ENCODE measurements at regions not wholly inside any gene's neighbourhood (a gene's known extent, or its start where the extent isn't known, plus 50 kb on each side); places are given as distances from the start of the nearest gene placed in this dataset.

- DNase-seq (ENCODE audit: extremely low read depth in 1 of 4, low spot score in 3 of 4) (no peak), ATAC-seq (no peak), FAIRE-seq (no peak)
- Histone ChIP-seq H2AFZ (ENCODE audit: low read depth, low read length) (no peak overlapping the region), H3K9me3 (replicated peaks; ENCODE audit: control insufficient read depth, insufficient read depth, low read depth, low read length) (no peaks in the 10 kb centered on the region), H3K4me1 (replicated peaks in 1 of 2; ENCODE audit: control insufficient read depth in 2 of 2, insufficient read depth in 2 of 2, low read length in 2 of 2) (no peaks in the 10 kb centered on the region), H4K20me1 (replicated peaks; ENCODE audit: control insufficient read depth, insufficient read depth, low read length) (no peaks in the 10 kb centered on the region), H3K9me1 (ENCODE audit: control insufficient read depth, insufficient read depth, low read length) (no peaks in the 10 kb centered on the region), H3K27me3 (ENCODE audit: control insufficient read depth in 2 of 2, insufficient read depth in 2 of 2, low read length in 2 of 2) (no peaks in the 10 kb centered on the region), H3K4me3 (no peak overlapping the region), H3K9ac (ENCODE audit: insufficient read depth in 1 of 2, low read depth in 2 of 2, low read length in 2 of 2) (no peak overlapping the region), H3K36me3 (ENCODE audit: control insufficient read depth, insufficient read depth, low read length) (no peaks in the 10 kb centered on the region), H3K27ac (ENCODE audit: extremely low read depth, low read depth, low read length) (no peak overlapping the region), H3K79me2 (ENCODE audit: control insufficient read depth, insufficient read depth, low read length) (no peaks in the 10 kb centered on the region), H3K4me2 (ENCODE audit: insufficient read depth, low read length) (no peak overlapping the region)
- ChIA-PET CTCF (ENCODE audit: low intra/inter-chr PET ratio) (no interaction called here), POLR2A (no interaction called here)
- 13% methylated on average over 5 of the region's 5 CpGs for WGBS (ENCODE audit: insufficient coverage, low coverage, missing lambda C conversion rate)
- BruUV-seq (replicated peaks): no TSS peak
- in situ Hi-C loops (cut with MboI) (no loop called here), intact Hi-C loops (cut with micrococcal nuclease) (no loop called here)
- TF ChIP-seq PML (IDR thresholded peaks at IDR 0.05; ENCODE audit: low read length) (no peak), IRF2 (CRISPR knock-in tag; IDR thresholded peaks at IDR 0.05) (no peak), ZBTB2 (IDR thresholded peaks at IDR 0.05) (no peak), SIN3B (IDR thresholded peaks at IDR 0.05; ENCODE audit: low read depth) (no peak), ZNF3 (CRISPR knock-in tag; IDR thresholded peaks at IDR 0.05) (no peak)
These were observed 186.3 kb upstream of the PLEKHA5 start for GRCh38 chr12:18943200-18943599.

- Histone ChIP-seq H3K9ac (ENCODE audit: insufficient read depth in 1 of 2, low read depth in 2 of 2, low read length in 2 of 2) (no peak overlapping the region), H3K36me3 (ENCODE audit: control insufficient read depth, insufficient read depth, low read length) (no peaks in the 10 kb centered on the region), H3K4me2 (ENCODE audit: insufficient read depth, low read length) (no peak overlapping the region), H3K27me3 (ENCODE audit: control insufficient read depth in 2 of 2, insufficient read depth in 2 of 2, low read length in 2 of 2) (no peaks in the 10 kb centered on the region), H3K79me2 (ENCODE audit: control insufficient read depth, insufficient read depth, low read length) (no peaks in the 10 kb centered on the region), H3K4me3 (no peak overlapping the region), H3K9me1 (ENCODE audit: control insufficient read depth, insufficient read depth, low read length) (no peaks in the 10 kb centered on the region), H3K27ac (ENCODE audit: extremely low read depth, low read depth, low read length) (no peak overlapping the region), H2AFZ (ENCODE audit: low read depth, low read length) (no peak overlapping the region), H3K9me3 (replicated peaks; ENCODE audit: control insufficient read depth, insufficient read depth, low read depth, low read length) (no peaks in the 10 kb centered on the region), H3K4me1 (replicated peaks in 1 of 2; ENCODE audit: control insufficient read depth in 2 of 2, insufficient read depth in 2 of 2, low read length in 2 of 2) (no peaks in the 10 kb centered on the region), H4K20me1 (replicated peaks; ENCODE audit: control insufficient read depth, insufficient read depth, low read length) (no peaks in the 10 kb centered on the region)
- whole genome bisulfite sequencing (ENCODE audit: insufficient coverage, low coverage, missing lambda C conversion rate): 10% methylated on average over 5 of the region's 5 CpGs
- ATAC-seq (no peak), DNase-seq (ENCODE audit: extremely low read depth in 1 of 4, low spot score in 3 of 4) (peak in 1 of 4 experiments; percentile 4), FAIRE-seq (no peak)
- ChIA-PET POLR2A (no interaction called here), CTCF (ENCODE audit: low intra/inter-chr PET ratio) (no interaction called here)
- in situ Hi-C loops (cut with MboI): no loop called here
- intact Hi-C loops (cut with micrococcal nuclease): no loop called here
- TF ChIP-seq TEAD4 (IDR thresholded peaks at IDR 0.05; ENCODE audit: low read length): peak; percentile 45; the same call in 1 of the 2 replicates
- TF ChIP-seq TEAD4 (CRISPR knock-in tag; IDR thresholded peaks at IDR 0.05; ENCODE audit: borderline replicate concordance): no peak
- peak; percentile 63 for TF ChIP-seq TAL1 (IDR thresholded peaks at IDR 0.05)
- peak; percentile 60 for TF ChIP-seq ARID1B (IDR thresholded peaks at IDR 0.05)
- TF ChIP-seq TAF9B (IDR thresholded peaks at IDR 0.05; ENCODE audit: partially characterized antibody): no peak
- no peak for TF ChIP-seq CHAMP1 (IDR thresholded peaks at IDR 0.05)
- TF ChIP-seq CBFA2T3 (IDR thresholded peaks at IDR 0.05): peak; percentile 43; the same call in 1 of the 2 replicates
- BruUV-seq (replicated peaks): no TSS peak
These were observed 183.4 kb upstream of the PLEKHA5 start for GRCh38 chr12:18946106-18946505.

Data from K562 (cell line).